HK-2 (cell line): ENCODE measurements at regions not wholly inside any gene's neighbourhood (a gene's known extent, or its start where the extent isn't known, plus 50 kb on each side); places are given as distances from the start of the nearest gene placed in this dataset.

Source experiments
- DNase-seq: peaks from one replicate; pipeline ENCODE4 v3.0.0-alpha.2; 2018; ENCODE audit not compliant: unreplicated experiment

GRCh38 chr14:34041220-34041619, 90.3 kb upstream of the EGLN3 start:
- DNase-seq: no peak

DNA sequence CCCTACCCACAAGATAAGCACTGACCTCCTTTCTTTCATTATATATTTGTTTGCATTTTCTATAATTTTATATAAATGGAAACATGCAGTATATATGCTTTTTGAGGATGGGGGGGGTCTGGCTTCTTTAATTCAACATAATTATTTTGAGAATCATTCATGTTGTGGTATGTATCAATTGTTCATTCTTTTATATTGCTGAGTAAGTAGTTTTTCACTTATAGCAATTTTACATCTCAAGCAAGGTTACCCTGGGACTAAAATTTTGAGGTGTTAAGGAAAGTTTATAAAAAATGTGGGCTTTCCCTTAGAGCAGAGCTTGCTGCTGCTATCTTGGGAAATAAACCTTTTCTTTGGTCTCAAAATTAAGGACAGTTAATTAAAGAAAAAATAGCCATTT, 89.9 kb upstream of the EGLN3 start:
- DNase-seq: no peak

GRCh38 chr14:34039428-34040047, 88.7 kb upstream of the EGLN3 start:
- DNase-seq: no peak

DNA sequence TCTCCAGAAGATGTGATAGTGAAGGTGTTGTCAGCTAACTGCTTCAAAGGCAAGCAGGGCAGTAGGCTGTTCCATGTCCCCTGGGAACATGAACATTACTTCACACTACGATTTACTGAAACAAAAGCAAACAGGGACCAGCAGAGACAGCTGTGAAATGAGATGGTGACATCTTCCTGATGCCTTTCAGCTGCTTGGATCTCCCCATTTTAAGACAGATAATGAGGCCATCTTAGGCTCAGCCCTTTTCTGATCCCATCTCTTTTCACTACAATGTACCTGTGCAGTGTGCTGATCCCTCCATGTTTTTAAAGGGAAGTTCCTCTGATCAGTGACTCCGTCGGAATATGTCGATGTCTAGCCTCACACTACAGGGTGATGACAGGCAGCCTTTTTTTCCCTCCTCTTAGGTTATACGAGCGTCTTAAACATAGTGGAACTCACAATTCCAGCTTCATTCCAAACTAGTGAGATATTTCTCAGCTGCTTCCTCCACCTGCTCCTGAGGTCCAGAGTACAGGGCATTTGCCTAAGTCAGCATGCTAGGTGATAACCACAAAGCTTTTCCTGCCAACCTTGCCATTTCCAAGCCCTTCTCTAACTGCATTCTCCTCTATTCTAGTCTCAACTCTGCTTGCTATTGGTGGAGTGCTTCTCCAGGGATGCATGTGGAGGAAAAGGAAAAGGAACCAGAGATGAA, 87.6 kb upstream of the EGLN3 start:
- DNase-seq: no peak

DNA sequence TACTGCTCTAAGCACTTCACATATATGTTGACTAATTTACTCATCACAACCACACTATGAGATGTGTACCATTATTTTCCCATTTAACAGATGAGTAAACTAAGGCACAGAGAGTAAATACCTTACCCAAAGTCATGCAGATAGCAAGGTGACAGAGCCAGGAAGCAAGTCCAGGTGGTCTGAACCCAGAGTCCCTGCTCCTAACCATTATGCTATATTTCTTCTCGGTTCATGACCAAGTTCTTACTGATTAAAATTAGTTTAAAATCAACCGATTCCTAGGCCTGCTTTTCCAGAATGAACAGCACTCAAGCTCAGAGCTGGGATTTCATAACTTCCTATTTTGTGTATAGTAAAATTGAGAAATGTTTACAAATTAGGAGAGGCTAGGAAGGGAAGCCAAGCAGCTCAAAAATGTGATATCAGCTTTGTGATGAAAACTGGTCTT, 85.5 kb upstream of the EGLN3 start:
- DNase-seq: no peak

DNA sequence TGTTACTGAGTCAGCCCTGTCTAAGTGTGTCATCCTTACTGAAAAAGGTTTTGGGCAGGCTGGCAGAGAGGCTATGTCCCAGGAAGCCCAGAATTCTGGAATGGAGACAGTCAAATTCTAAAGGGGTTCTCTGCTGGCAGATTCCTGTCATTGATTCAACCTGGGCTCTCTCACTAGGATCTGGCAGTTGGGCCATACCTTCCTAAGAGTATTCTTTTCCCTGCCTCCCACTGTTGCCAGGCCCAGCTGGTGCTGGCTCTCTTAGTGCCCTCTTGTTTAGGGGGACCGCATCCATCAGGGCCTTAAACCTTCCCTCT, 85.0 kb upstream of the EGLN3 start:
- DNase-seq: no peak

DNA sequence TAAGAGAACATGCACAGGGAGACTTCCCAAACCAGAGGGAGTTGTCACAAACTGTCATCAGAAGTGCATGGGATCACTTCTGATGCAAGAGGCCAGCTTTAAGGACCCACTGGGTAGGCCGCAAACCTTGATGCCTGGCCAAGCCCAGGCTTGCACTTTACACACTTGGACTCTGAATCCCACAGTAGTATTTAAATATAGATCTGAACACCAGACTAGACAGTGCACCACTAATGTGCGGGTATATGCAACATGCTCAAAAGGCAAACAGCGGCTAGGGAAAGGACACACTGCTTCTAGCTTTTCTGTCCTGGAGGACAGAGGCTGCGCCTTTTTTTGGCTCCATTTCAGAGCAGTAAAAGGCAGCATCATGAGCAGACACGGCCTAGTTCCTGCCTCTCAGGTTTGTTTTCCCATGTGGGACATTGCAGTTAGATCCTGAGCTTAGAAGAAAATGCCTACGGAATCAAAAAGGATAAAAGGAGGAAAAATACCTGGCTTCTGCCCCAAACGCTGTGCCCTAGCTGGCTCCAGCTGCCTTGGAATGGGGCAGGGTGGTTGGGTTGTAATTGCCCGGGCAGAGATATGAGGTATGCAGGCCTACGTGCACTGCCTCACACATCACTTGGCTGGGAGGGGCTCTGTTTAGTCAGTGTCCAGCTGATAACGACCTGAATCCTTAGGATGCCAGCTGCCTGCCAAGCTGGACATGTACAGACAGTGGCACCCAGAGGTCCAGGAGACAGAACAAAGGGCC, 84.5 kb upstream of the EGLN3 start:
- no peak for DNase-seq

GRCh38 chr14:34034447-34035176, 83.7 kb upstream of the EGLN3 start:
- no peak for DNase-seq

DNA sequence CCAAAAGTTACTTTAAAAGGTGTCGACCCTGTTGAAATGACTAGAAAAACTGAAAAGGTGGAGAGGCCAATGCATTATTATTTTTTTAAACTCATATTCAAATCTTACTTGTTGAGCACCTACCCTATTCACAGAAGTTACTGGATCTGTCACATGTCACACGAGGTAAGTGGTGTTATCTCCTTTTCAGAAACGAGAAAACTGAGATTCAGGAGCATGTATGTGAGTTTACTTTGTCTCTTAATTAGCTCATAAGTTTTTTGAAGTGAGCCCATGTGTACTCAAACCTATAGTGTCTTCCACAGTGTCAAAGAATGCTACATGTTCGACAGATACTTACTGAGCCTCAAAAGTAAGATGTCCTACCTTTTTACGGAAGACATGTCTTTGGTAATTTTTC, 81.8 kb upstream of the EGLN3 start:
- DNase-seq: no peak

- DNase-seq: no peak
Observed at GRCh38 chr14:34030864-34031263, 80.0 kb upstream of the EGLN3 start.

DNA sequence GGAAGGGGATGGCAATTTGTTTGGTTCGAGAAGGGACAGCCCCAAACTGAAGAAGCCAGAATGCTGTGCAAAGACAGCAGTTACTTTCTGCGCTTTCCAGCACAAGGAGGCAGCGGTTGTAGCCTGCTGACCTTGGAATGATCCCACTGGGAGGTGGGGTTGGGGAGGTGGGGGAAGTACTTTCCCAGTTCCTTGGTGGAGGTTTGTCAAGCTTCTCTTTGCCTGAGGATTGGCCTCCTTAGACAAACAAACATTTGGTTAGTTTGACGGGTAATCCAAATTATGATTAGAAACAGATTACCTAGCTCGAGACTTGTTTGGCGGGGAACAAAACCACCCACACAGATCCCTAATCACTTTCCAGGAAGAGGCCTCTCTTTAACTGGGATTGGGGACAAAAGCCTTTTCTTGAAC, 79.1 kb upstream of the EGLN3 start:
- DNase-seq: no peak

- no peak for DNase-seq
Observed at GRCh38 chr14:34027990-34028495, 77.2 kb upstream of the EGLN3 start.

DNA sequence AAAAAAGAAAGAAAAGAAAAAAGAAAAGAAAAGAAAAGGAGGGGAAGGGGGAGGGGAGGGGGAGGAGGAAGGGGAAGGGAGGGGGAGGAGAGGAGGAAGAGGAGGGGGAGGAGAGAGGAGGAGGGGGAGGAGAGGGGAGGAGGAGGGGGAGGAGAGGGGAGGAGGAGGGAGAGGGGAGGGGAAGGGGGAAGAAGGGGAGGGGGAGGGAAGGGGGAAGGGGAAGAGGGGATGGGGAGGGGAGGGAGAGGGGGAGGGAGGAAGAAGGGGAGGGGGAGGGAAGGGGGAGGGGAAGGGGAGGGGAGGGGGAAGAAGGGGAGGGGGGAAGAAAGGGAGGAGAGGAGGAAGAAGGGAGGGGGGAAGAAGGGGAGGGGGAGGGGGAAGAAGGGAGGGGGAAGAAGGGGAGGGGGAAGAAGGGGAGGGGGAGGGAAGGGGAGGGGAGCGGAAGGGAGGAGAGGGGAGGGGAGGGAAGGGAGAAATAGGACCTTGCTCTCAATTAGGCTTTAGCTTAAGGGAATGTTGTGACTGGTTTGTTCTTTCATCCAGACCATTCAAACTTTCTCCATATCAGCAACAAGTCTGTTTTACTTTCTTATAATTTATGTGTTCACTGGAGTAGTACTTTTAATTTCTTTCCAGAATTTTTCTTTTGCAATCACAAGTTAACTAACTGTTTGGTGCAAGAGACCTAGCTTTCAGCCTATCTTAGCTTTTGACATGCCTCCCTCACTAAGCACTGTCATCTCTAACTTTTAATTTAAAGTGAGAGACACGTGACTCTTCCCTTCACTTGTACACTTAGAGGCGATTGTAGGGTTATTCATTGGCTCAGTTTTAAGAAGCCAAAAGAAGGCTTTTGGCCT, 76.5 kb upstream of the EGLN3 start:
- DNase-seq: no peak

DNA sequence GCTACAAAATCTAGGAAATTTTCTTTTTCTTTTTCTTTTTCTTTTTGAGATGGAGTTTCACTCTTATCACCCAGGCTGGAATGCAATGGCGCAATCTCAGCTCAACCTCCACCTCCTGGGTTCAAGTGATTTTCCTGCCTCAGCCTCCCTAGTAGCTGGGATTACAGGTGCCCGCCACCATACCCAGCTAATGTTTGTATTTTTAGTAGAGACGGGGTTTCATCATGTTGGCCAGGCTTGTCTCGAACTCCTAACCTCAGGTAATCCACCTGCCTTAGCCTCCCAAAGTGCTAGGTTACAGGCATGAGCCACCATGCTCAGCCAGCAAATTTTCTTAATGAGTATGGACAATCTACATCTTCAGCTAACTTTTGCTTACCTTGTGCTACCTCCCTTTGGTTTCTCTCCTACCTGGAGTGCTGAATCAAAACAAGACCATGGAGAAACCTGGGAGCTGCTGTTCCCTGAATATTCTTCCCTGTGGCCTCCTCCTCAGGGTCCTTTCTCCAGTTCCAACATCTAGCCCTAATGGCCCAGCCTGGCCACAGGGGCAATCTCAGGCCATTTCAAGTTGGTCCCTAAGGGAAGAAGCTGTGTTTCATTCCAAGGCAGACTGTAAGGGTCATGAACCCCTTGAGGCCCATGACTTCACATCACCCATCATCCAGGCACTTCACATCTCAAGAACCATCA, 74.6 kb upstream of the EGLN3 start:
- DNase-seq: no peak

DNA sequence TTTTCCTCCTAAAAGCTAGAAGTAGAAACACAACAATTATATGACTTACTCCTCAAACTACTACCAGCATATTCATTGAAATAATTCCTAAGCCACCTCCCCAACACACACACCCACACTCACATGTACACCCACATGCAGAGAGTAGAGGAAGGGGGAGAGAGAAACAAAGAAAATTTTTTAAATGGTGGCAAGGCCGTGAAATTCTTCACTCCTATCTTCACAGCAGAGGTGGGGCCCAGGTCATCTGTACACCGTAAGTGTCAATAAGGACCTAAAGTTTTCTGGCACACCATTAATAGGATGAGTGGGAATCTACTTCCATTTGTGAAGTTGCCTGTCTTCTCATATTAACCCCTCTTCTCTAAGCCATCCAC, 73.9 kb upstream of the EGLN3 start:
- no peak for DNase-seq

DNA sequence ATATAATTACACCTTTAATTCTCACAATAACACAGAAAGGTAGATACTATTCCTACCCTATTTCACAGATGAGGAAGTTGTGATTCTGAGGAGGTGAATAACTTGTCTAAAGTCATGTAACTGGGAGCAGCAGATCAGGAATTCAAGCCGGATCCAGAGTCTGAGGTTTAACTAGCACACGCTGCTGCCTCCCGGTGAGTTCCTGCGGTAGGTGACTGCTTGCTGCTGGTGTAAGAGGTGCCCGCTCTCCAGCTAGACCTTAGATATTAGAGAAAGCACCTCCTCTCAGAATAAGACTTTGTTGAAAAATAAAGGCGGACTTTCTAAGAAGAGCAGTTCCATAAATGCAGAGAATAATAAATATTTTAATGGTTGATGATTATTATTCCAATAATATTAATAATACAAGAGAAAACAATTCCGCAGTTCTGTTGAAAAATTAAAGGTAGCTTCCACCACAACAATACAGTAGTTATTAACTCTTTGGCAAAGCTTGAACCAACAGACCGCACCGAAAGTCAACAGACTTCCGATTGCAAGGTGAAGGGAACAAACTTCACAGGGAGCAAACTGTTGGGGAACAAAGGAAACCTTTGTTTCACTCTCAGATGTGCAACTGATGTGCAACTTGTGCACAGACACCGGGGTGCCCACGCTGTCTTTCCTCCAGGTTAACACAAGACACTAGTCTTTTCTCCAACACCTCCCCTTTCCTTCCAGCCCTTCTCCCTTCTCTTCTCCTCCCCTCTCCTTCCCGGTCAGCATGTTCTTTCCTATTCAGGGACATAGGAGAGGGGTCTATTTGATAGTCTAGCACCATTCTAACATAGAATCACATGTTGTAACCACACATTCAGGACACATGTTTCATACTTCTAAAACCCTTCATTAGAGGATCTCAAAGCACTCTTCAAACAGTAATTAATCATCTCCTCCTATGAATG, 73.2 kb upstream of the EGLN3 start:
- no peak for DNase-seq

- no peak for DNase-seq
Observed at GRCh38 chr14:34021096-34021495, 70.2 kb upstream of the EGLN3 start.

DNA sequence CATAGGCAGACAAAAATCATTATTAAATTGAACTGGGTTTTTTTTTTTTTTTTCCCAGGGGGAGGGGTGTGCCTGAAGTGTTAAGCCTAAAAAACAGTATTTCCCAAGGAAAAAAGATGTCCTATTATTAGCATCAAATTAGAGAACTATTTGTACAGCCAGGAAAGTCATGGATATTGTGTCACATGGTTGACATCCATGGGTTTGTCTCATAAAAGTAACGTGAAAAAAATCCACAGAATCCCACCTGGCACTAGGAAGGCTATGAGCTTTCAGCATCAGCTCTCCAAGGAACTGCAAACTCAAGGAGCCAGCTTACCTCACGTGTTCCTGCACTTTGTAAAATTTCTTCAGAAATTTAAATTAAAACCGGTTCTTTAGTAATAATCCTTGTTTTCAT, 69.1 kb upstream of the EGLN3 start:
- DNase-seq: no peak

DNA sequence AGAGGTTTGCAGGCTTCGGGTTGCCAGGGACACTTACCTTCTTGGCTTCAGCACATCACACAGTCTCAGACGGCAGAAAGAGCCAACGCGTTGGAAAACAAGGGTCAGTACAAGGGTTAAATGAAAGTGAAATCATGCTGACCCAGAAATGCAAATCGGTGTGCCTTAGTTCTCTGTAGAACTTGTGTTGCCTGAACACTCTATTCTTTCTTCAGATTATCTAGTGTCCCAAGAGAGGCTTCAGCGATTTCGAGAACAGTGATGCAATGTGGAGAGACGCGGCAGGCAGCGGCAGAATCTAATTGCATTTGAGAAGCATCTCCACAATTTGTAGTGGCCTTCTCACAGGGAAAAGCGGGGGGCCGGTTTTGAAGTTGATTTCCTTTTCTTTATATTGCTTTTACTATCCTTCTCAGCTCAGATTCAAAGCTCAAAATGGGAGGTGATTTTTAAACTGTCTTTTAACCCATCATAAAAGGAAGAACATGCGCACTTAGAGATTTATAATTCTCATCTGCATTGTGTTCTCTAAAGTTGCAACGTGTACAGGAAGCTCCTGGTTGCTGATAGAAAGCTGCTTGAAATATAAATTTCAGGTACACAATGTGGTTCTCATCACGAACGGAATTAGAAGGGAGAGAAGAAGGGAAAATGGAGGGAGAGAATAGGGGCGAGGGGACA, 67.8 kb upstream of the EGLN3 start:
- DNase-seq: no peak
